Thyroid gland (tissue), 4 donors: ENCODE measurements at regions not wholly inside any gene's neighbourhood (a gene's known extent, or its start where the extent isn't known, plus 50 kb on each side); places are given as distances from the start of the nearest gene placed in this dataset.

Experiments
- DNase-seq, 2 donors: peaks; one replicate each; pipeline ENCODE4 v3.0.0-alpha.2; 2019
- H3K27ac ChIP-seq, 3 donors: fragments of 200-600 bp; sonication (generic); 1 replicate in 2 of 3; 2 replicates in 1 of 3; pipeline ENCODE4 v1.5.1; 2016 to 2019; ENCODE audit warnings: mild to moderate bottlenecking in 1 of 3, moderate library complexity in 1 of 3
- H3K27me3 ChIP-seq: fragments of 200-600 bp; sonication (generic); one replicate; pipeline ENCODE4 v1.5.1; 2019
- H3K36me3 ChIP-seq, 2 donors: fragments of 200-600 bp; sonication (generic); one replicate each; pipeline ENCODE4 v1.5.1; 2016 to 2019
- H3K4me1 ChIP-seq, 2 donors: fragments of 200-600 bp; sonication (generic); one replicate each; pipeline ENCODE4 v1.5.1; 2017 to 2019
- H3K4me3 ChIP-seq, 3 donors: fragments of 200-600 bp; sonication (generic); replicated peaks in 1 of 3; 1 replicate in 2 of 3; 2 replicates in 1 of 3; pipeline ENCODE4 v1.5.1; 2016; ENCODE audit warnings: mild to moderate bottlenecking in 1 of 3
- H3K9me3 ChIP-seq: fragments of 200-600 bp; sonication (generic); one replicate; pipeline ENCODE4 v1.5.1; 2017
- POLR2A ChIP-seq, 2 donors: fragments of 450-650 bp; IDR thresholded peaks; one replicate each; pipeline ENCODE4 v1.6.1; 2017; ENCODE audit warnings: antibody characterized with exemption in 2 of 2, mild to moderate bottlenecking in 2 of 2, moderate library complexity in 1 of 2
- WGBS, 2 donors: methylation state at CpG; one replicate each; pipeline ENCODE4 v1.1.5; 2017; 5-methylcytosine and 5-hydroxymethylcytosine counted together
- intact Hi-C: fragments of 100-400 bp; cut with DNase I; formaldehyde crosslinking; loops from one replicate; pipeline ENCODE4 v1.15.1; 2023
- TF ChIP-seq, protein P1 (sequence below), 6 experiments: fragments of 200-600 bp in 3 of 6; fragments of 450-650 bp in 3 of 6; sonication (generic) in 3 of 6; IDR thresholded peaks; one replicate each; pipeline ENCODE4 v1.5.1; 2016 to 2019; ENCODE audit warnings: antibody characterized with exemption in 6 of 6, mild to moderate bottlenecking in 2 of 6, inconsistent platforms in 1 of 6, moderate library complexity in 1 of 6

DNA sequence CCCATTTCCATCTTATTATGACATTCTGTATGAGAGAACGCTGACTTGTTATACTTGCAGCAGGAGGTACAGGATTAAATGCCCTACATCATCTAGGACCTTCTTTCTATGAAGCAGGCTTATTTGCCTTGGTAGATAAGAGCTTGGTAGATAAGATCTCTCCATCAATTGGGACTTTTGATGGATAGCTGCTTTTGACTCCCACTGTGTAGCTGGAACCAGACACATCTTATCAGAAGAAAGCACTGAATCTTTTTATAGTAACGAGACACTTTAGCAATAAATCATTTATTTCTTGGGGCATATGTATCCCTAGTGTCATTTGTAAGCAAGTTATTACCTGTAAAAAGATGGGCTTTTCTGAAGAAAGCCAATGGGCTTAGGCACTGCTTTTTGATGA is 613.9 kb downstream of the TECRL start:
- no peak for DNase-seq
- TF ChIP-seq, protein P1, sequence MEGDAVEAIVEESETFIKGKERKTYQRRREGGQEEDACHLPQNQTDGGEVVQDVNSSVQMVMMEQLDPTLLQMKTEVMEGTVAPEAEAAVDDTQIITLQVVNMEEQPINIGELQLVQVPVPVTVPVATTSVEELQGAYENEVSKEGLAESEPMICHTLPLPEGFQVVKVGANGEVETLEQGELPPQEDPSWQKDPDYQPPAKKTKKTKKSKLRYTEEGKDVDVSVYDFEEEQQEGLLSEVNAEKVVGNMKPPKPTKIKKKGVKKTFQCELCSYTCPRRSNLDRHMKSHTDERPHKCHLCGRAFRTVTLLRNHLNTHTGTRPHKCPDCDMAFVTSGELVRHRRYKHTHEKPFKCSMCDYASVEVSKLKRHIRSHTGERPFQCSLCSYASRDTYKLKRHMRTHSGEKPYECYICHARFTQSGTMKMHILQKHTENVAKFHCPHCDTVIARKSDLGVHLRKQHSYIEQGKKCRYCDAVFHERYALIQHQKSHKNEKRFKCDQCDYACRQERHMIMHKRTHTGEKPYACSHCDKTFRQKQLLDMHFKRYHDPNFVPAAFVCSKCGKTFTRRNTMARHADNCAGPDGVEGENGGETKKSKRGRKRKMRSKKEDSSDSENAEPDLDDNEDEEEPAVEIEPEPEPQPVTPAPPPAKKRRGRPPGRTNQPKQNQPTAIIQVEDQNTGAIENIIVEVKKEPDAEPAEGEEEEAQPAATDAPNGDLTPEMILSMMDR (IDR thresholded peaks at IDR 0.05), result no peak
- TF ChIP-seq POLR2A (IDR thresholded peaks at IDR 0.05), result no peak
- intact Hi-C loops, result no loop called here
- WGBS, 2 donors, result 47 to 49% methylated on average over 2 of the region's 2 CpGs
- H3K27me3 ChIP-seq, result no peaks in the 10 kb centered on the region
- no peak overlapping the region for H3K4me3 ChIP-seq
- H3K4me1 ChIP-seq, result no peaks in the 10 kb centered on the region
- no peak overlapping the region for H3K27ac ChIP-seq
- no peaks in the 10 kb centered on the region for H3K9me3 ChIP-seq
- no peaks in the 10 kb centered on the region for H3K36me3 ChIP-seq

DNA sequence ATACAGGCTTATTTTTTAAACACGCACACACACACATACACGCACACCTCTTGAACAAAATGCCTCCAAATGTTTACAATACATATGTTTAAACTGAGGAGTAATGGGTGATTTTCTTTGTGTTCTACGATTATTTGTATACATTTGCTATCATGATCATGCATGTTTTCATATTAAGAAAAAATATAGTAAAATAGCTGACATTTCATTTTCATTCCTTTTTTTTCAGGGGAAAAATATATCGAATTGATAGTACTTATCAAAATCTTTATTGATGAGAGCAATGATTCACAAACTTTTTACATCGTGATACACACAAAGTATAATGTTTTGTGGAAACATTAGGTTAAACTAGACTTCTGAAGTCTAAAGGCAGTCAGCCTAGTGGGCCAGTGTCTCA is 618.9 kb downstream of the TECRL start:
- TF ChIP-seq POLR2A (IDR thresholded peaks at IDR 0.05), result no peak
- TF ChIP-seq, protein P1 (IDR thresholded peaks at IDR 0.05), result no peak
- Histone ChIP-seq H3K27ac (no peak overlapping the region), H3K4me1 (no peaks in the 10 kb centered on the region), H3K4me3 (no peak overlapping the region), H3K27me3 (no peaks in the 10 kb centered on the region), H3K9me3 (no peaks in the 10 kb centered on the region), H3K36me3 (no peaks in the 10 kb centered on the region)
- 77 to 86% methylated on average over 5 of the region's 5 CpGs for WGBS, 2 donors
- DNase-seq, result no peak
- intact Hi-C loops, result no loop called here

DNA sequence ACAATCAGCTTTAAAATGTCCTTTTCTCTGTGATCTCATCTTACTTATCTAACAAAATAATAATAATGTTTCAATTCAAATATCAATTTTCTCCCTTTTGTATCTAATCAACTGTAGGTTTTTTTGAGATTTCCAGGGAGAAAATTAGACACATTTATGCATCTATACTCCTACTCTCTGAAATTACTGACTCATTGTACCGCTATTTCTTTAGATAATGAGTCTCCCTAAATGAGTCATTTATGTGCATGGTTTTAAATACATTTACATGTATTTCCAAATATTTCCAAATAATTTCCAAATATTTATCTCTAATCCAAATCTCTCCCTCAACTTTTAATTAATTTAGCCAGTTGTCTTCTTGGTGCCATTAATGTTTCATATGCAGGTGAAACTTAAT is 621.0 kb downstream of the TECRL start:
- 85 to 92% methylated on average over 1 of the region's 1 CpG for WGBS, 2 donors

DNA sequence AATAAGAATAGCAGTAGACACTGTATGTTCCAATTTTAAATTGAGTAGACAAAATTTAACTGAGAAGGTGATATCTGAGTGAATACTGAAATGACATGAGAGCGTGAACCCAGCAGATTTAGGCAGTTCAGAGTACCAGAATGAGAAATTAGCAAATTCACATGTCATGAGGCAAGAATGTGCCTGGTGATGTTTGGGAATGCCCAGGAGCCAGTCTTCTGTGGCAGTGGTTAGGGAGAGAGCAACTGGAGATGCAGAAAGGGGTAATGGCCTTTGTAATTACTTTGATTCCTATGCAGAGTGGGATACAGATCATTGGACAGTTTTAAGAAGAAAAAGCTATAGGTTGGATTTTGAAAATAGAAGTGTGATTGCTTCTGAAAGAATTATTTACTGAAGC is 621.9 kb downstream of the TECRL start:
- 79 to 80% methylated on average over 1 of the region's 1 CpG for WGBS, 2 donors
- DNase-seq, result no peak
- no peak for TF ChIP-seq POLR2A (IDR thresholded peaks at IDR 0.05)
- TF ChIP-seq, protein P1 (IDR thresholded peaks at IDR 0.05), result no peak
- Histone ChIP-seq H3K4me3 (no peak overlapping the region), H3K36me3 (no peaks in the 10 kb centered on the region), H3K27me3 (no peaks in the 10 kb centered on the region), H3K9me3 (no peaks in the 10 kb centered on the region), H3K4me1 (no peaks in the 10 kb centered on the region), H3K27ac (no peak overlapping the region)
- intact Hi-C loops, result no loop called here

More for the DNA sequence above, 621.0 kb downstream of the TECRL start:
- H3K9me3 ChIP-seq, result no peaks in the 10 kb centered on the region
- H3K27ac ChIP-seq, result no peak overlapping the region
- TF ChIP-seq POLR2A (IDR thresholded peaks at IDR 0.05), result no peak
- TF ChIP-seq, protein P1 (IDR thresholded peaks at IDR 0.05), result no peak
- H3K4me1 ChIP-seq, result no peaks in the 10 kb centered on the region
- intact Hi-C loops, result no loop called here
- DNase-seq, result no peak
- H3K36me3 ChIP-seq, result no peaks in the 10 kb centered on the region
- H3K4me3 ChIP-seq, result no peak overlapping the region
- H3K27me3 ChIP-seq, result no peaks in the 10 kb centered on the region

DNA sequence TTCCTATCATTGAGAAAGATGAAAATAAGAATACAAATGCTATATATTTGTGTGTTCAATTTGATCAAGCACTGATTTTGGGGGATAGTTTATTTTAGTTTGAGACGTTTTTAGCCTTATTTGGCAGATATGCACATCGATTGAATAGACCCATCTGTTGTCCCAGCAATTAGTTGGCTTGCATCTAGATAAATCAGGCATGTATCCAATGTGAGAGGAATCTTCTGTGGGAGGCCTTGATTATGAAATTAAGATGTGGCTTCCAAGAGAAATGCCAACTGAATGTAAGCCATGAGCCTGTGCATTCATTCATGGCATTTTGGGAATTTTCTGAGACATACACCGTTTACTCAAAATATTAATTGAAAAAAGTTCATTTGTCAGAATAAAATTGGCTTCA is 623.1 kb downstream of the TECRL start:
- Histone ChIP-seq H3K4me3 (no peak overlapping the region), H3K27ac (no peak overlapping the region), H3K36me3 (no peaks in the 10 kb centered on the region), H3K9me3 (no peaks in the 10 kb centered on the region), H3K4me1 (no peaks in the 10 kb centered on the region), H3K27me3 (no peaks in the 10 kb centered on the region)
- intact Hi-C loops, result no loop called here
- no peak for DNase-seq
- WGBS, 2 donors, result 72 to 79% methylated on average over 3 of the region's 3 CpGs
- TF ChIP-seq, protein P1 (IDR thresholded peaks at IDR 0.05), result no peak
- no peak for TF ChIP-seq POLR2A (IDR thresholded peaks at IDR 0.05)
